ENCODE measurements at regions not wholly inside any gene's neighbourhood (a gene's known extent, or its start where the extent isn't known, plus 50 kb on each side); places are given as distances from the start of the nearest gene placed in this dataset.

DNA sequence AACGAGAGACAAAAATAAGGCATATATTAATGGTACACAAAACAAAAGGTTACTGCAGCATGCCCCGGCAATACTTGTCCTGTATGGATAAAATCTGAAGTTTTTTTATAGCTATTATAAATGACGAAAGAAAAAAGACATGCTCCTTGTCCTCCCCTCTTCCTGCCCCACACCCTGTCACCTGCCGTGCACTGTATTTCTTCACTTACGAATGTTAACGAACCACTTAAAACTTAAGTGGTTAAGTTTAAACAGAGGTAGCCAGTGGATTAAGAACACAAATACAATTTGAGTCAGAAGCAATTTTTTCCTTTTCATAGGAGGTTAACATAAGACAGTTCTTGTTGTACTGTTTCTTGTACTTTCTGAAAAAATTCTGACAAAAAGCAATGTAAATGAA is 799.1 kb upstream of the NECTIN3 start:
- TF ChIP-seq POLR2A (IDR thresholded peaks at IDR 0.05; ENCODE audit: low read length) (no peak), GATA1 (IDR thresholded peaks at IDR 0.05; ENCODE audit: low read depth, low read length) (no peak)

All from erythroblast (primary cell).